ENCODE measurements at regions not wholly inside any gene's neighbourhood (a gene's known extent, or its start where the extent isn't known, plus 50 kb on each side); places are given as distances from the start of the nearest gene placed in this dataset.
"Not testable (repeated sequence)": the region's sequence is repeated elsewhere in the genome, so short reads cannot be mapped to it uniquely, and the experiment has no call there.

- no peak for DNase-seq (ENCODE audit: low read depth in 2 of 2)
Measured at GRCh38 chr17:30586818-30587595, 109.8 kb downstream of the GOSR1 start.

DNA sequence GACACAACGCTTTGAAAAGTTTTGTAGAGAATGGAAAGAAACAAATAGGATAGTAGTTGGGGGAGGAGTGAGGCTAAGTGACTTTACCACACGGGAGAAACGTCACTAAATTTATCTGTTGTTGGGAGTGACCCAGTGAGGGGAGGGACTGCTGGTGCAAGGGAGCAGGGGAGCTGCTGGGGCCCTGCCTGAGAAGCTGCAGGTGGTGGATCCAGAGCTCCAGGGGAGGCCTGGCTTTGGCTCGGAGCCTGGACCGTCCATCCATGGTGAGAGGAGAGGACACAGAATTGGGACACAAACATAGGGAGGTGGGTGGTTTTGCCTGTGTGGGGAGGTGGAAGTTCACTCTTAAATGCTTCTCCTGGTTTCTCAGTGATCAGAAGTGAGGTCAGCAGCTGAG, 107.6 kb downstream of the GOSR1 start:
- no peak for DNase-seq (ENCODE audit: low read depth in 2 of 2)

DNA sequence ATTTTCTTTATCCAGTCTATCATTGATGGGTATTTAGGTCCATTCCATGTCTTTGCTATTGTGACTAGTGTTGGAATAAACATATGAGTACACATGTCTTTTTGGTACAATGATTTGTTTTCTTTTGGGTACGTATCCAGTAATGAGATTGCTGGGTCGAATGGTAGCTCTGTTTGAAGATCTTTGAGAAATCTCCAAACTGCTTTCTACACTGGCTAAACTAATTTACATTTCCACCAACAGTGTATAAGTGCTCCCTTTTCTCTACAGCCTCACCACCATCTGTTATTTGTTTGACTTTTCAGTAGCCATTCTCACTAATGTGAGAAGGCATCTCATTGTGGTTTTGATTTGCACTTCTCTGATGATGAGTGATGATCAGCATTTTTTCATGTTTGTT, 103.7 kb downstream of the GOSR1 start:
- no peak for DNase-seq (ENCODE audit: low read depth in 2 of 2)

DNA sequence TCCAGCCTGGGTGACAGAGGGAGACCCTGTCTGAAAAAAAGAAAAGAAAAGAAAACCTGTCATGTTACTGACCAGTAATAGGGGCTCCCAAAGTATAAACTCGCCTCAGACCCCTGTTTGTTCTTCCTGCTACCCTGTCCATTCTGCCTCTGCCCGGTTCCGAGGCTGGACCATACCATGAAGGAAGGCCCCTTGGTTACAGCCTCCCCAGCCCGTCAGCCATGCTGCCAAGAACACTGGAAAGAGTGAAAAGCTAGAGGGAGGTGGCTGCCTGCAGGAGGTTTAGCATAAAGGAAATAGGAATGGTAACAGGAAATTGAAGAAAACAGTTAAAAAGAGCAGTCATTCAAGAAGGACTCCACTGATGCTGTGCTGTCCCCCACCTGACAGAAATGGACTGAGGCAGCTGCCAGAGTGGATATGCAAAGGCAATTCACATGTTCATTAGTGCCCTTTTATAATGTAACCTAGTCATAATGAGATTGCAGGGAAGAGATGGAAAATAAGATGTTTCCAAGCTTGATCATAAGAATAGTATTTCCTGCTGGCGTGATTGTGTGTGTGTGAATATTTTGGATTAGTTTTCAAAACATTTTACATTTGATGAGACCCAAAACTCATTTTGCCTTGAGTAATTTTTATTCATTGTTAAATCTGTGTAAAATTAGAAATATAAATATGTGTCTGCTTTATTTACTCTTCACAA, 102.6 kb downstream of the GOSR1 start:
- DNase-seq (ENCODE audit: low read depth in 2 of 2) = no peak

GRCh38 chr17:30578015-30578717, 101.0 kb downstream of the GOSR1 start:
- not testable (repeated sequence) for DNase-seq (ENCODE audit: low read depth in 2 of 2)

Measured in stimulated activated CD8-positive, alpha-beta memory T cell treated with anti-CD3 and anti-CD28 coated beads, Interleukin-15, amount 100 ng/mL, for 48 hours (primary cell).